ENCODE measurements at regions not wholly inside any gene's neighbourhood (a gene's known extent, or its start where the extent isn't known, plus 50 kb on each side); places are given as distances from the start of the nearest gene placed in this dataset.

GRCh38 chr2:13006829-13007717 is 290.3 kb downstream of the TRIB2 start:
- no peak overlapping the region for H3K27ac ChIP-seq (ENCODE audit: low read length)
- no peaks in the 10 kb centered on the region for H3K36me3 ChIP-seq (ENCODE audit: control insufficient read depth, insufficient read depth, low read length)
- H3K27ac Mint-ChIP-seq: no peak overlapping the region
- H3K27me3 Mint-ChIP-seq (ENCODE audit: low read depth in 2 of 2): no peaks in the 10 kb centered on the region
- H3K27me3 ChIP-seq (ENCODE audit: control insufficient read depth, insufficient read depth, low read length): no peaks in the 10 kb centered on the region
- peaks cover 5 to 7% of the 10 kb centered on the region in 2 donors for H3K4me1 Mint-ChIP-seq
- no peaks in the 10 kb centered on the region for H3K9me3 ChIP-seq (ENCODE audit: control insufficient read depth, insufficient read depth, low read length)
- no peaks in the 10 kb centered on the region for H3K36me3 Mint-ChIP-seq
- peak; percentile 93 for TF ChIP-seq CTCF (IDR thresholded peaks at IDR 0.05)
- 47% methylated on average over 15 of the region's 16 CpGs for WGBS (ENCODE audit: insufficient coverage)
- ATAC-seq: peak in 2 of 3 donors; percentile 62 to 83
- no peaks in the 10 kb centered on the region for H3K9me3 Mint-ChIP-seq
- H3K4me3 ChIP-seq (ENCODE audit: low read length): no peak overlapping the region
- intact Hi-C loops (cut with micrococcal nuclease): loop anchor here (1.0 to 5.0 kb wide), 5 partner anchors 290 to 1530 kb away; partner anchors contain the start of gene TRIB2
- DNase-seq: peak; percentile 52 to 82
- peaks cover 3% of the 10 kb centered on the region for H3K4me1 ChIP-seq (ENCODE audit: control insufficient read depth, insufficient read depth, low read length)
- no peak overlapping the region for H3K4me3 Mint-ChIP-seq

GRCh38 chr2:13009027-13009642 is 292.4 kb downstream of the TRIB2 start:
- no peak overlapping the region for H3K4me3 Mint-ChIP-seq
- Histone ChIP-seq H3K4me1 (ENCODE audit: control insufficient read depth, insufficient read depth, low read length) (peaks cover 3% of the 10 kb centered on the region), H3K27ac (ENCODE audit: low read length) (no peak overlapping the region), H3K36me3 (ENCODE audit: control insufficient read depth, insufficient read depth, low read length) (no peaks in the 10 kb centered on the region), H3K27me3 (ENCODE audit: control insufficient read depth, insufficient read depth, low read length) (no peaks in the 10 kb centered on the region), H3K9me3 (ENCODE audit: control insufficient read depth, insufficient read depth, low read length) (no peaks in the 10 kb centered on the region), H3K4me3 (ENCODE audit: low read length) (no peak overlapping the region)
- H3K27me3 Mint-ChIP-seq (ENCODE audit: low read depth in 2 of 2): peaks cover 0 to 15% of the 10 kb centered on the region in 2 donors
- WGBS (ENCODE audit: insufficient coverage): 90% methylated on average over 5 of the region's 5 CpGs
- ATAC-seq: no peak
- intact Hi-C loops (cut with micrococcal nuclease): loop anchor here (5.0 kb wide), 3 partner anchors 292 to 1532 kb away; partner anchors contain the start of gene TRIB2
- peaks cover 5 to 7% of the 10 kb centered on the region in 2 donors for H3K4me1 Mint-ChIP-seq
- H3K36me3 Mint-ChIP-seq: no peaks in the 10 kb centered on the region
- no peak overlapping the region for H3K27ac Mint-ChIP-seq
- no peak for DNase-seq
- no peaks in the 10 kb centered on the region for H3K9me3 Mint-ChIP-seq
- TF ChIP-seq CTCF (IDR thresholded peaks at IDR 0.05): no peak

GRCh38 chr2:13010283-13010682 is 293.5 kb downstream of the TRIB2 start:
- H3K4me3 ChIP-seq (ENCODE audit: low read length): no peak overlapping the region
- ATAC-seq: no peak
- peaks cover 3% of the 10 kb centered on the region for H3K4me1 ChIP-seq (ENCODE audit: control insufficient read depth, insufficient read depth, low read length)
- H3K4me1 Mint-ChIP-seq: peaks cover 5 to 7% of the 10 kb centered on the region in 2 donors
- WGBS (ENCODE audit: insufficient coverage): 43% methylated on average over 5 of the region's 5 CpGs
- no peaks in the 10 kb centered on the region for H3K9me3 Mint-ChIP-seq
- H3K36me3 Mint-ChIP-seq: no peaks in the 10 kb centered on the region
- H3K27me3 ChIP-seq (ENCODE audit: control insufficient read depth, insufficient read depth, low read length): peaks cover 7% of the 10 kb centered on the region
- intact Hi-C loops (cut with micrococcal nuclease): no loop called here
- H3K27me3 Mint-ChIP-seq (ENCODE audit: low read depth in 2 of 2): peaks cover 7 to 22% of the 10 kb centered on the region in 2 donors
- no peak overlapping the region for H3K27ac ChIP-seq (ENCODE audit: low read length)
- TF ChIP-seq CTCF (IDR thresholded peaks at IDR 0.05): no peak
- no peaks in the 10 kb centered on the region for H3K9me3 ChIP-seq (ENCODE audit: control insufficient read depth, insufficient read depth, low read length)
- DNase-seq: no peak
- no peaks in the 10 kb centered on the region for H3K36me3 ChIP-seq (ENCODE audit: control insufficient read depth, insufficient read depth, low read length)
- H3K4me3 Mint-ChIP-seq: no peak overlapping the region
- no peak overlapping the region for H3K27ac Mint-ChIP-seq

Measured in natural killer cell (primary cell).